Stomach (tissue), 4 donors: ENCODE measurements at regions not wholly inside any gene's neighbourhood (a gene's known extent, or its start where the extent isn't known, plus 50 kb on each side); places are given as distances from the start of the nearest gene placed in this dataset.

Source experiments
- CTCF ChIP-seq, 7 experiments: fragments of 450-650 bp in 4 of 7; fragments of 200-600 bp in 3 of 7; sonication (generic) in 3 of 7; IDR thresholded peaks; one replicate each; pipeline ENCODE4 v1.5.1; 2016 to 2019; ENCODE audit warnings: antibody characterized with exemption in 7 of 7, control low read depth in 2 of 7, mild to moderate bottlenecking in 1 of 7
- EP300 ChIP-seq: sonication (generic); formaldehyde crosslinking; IDR thresholded peaks from one replicate; pipeline ENCODE4 v1.6.1; 2017; ENCODE audit warnings: antibody characterized with exemption
- POLR2A ChIP-seq, 4 donors: fragments of 450-650 bp; IDR thresholded peaks; one replicate each; pipeline ENCODE4 v1.6.1; 2016; ENCODE audit warnings: antibody characterized with exemption in 4 of 4, control low read depth in 2 of 4, mild to moderate bottlenecking in 1 of 4, moderate library complexity in 1 of 4
- POLR2AphosphoS5 ChIP-seq, 3 donors: sonication (generic); formaldehyde crosslinking; IDR thresholded peaks; one replicate each; pipeline ENCODE4 v1.6.1; 2016; ENCODE audit warnings: antibody characterized with exemption in 3 of 3

GRCh38 chr11:80773919-80774318 lies 1333.1 kb upstream of the TENM4 start:
- TF ChIP-seq CTCF (IDR thresholded peaks at IDR 0.05) (no peak), POLR2AphosphoS5 (IDR thresholded peaks at IDR 0.05) (no peak), EP300 (no peak), POLR2A (IDR thresholded peaks at IDR 0.05) (no peak)
